H1 (cell line): ENCODE measurements at regions not wholly inside any gene's neighbourhood (a gene's known extent, or its start where the extent isn't known, plus 50 kb on each side); places are given as distances from the start of the nearest gene placed in this dataset.

ENCODE experiments used
- CTCF ChIA-PET: fragments of 300-600 bp; sonication (Branson Sonifier 250); formaldehyde crosslinking; loops from one replicate; lab custom pipeline; 2021; ENCODE audit not compliant: partially characterized antibody; lab: Charles Lee
- POLR2A ChIA-PET: fragments of 300-600 bp; sonication (Branson Sonifier 250); formaldehyde crosslinking; loops from one replicate; lab custom pipeline; 2021; ENCODE audit warnings: inconsistent platforms; ENCODE audit not compliant: partially characterized antibody; lab: Charles Lee
- DNase-seq, 2 experiments: peaks; one replicate each; pipeline versions ENCODE4 v3.0.0 to v3.0.0-alpha.2; 2010 to 2022; ENCODE audit warnings: low spot score in 2 of 2, low read depth in 1 of 2, mixed read lengths in 1 of 2
- FAIRE-seq: peaks from 2 replicates; lab custom pipeline; 2011; peaks lifted over from hg19 to GRCh38; lab: Jason Lieb, UNC
- H2AFZ ChIP-seq: 2 replicates; pipeline ENCODE4 v1.8.1; 2012; ENCODE audit warnings: low read length, inconsistent platforms
- H2AK5ac ChIP-seq: 2 replicates; pipeline ENCODE4 v1.6.1; 2013; ENCODE audit warnings: low read depth, low read length
- H2BK120ac ChIP-seq: replicated peaks from 2 replicates; pipeline ENCODE3; 2013; ENCODE audit warnings: low read depth, low read length, inconsistent platforms
- H2BK12ac ChIP-seq: 2 replicates; pipeline ENCODE4 v1.6.1; 2013; ENCODE audit warnings: low read depth, low read length
- H2BK15ac ChIP-seq: 2 replicates; pipeline ENCODE4 v1.6.1; 2013; ENCODE audit warnings: low read length
- H2BK20ac ChIP-seq: 2 replicates; pipeline ENCODE4 v1.6.1; 2013; ENCODE audit warnings: low read length
- H2BK5ac ChIP-seq: 2 replicates; pipeline ENCODE4 v1.6.1; 2013; ENCODE audit warnings: low read depth, low read length
- H3K14ac ChIP-seq: 2 replicates; pipeline ENCODE4 v1.6.1; 2013; ENCODE audit warnings: inconsistent platforms; ENCODE audit not compliant: insufficient read length
- H3K18ac ChIP-seq: 2 replicates; pipeline ENCODE4 v1.6.1; 2013; ENCODE audit warnings: low read length; ENCODE audit errors: extremely low read depth
- H3K23ac ChIP-seq: 2 replicates; pipeline ENCODE4 v1.6.1; 2013; ENCODE audit warnings: inconsistent platforms; ENCODE audit not compliant: insufficient read length
- H3K23me2 ChIP-seq: 2 replicates; pipeline ENCODE4 v1.6.1; 2013; ENCODE audit warnings: low read depth, low read length
- H3K27ac ChIP-seq: 2 replicates; pipeline ENCODE4 v1.6.1; 2011; ENCODE audit warnings: low read depth, low read length, inconsistent platforms
- H3K27me3 ChIP-seq, 4 experiments: replicated peaks in 1 of 4; 1 replicate in 1 of 4; 2 replicates in 3 of 4; pipeline versions ENCODE4 v1.6.1 to v1.8.1; 2011 to 2013; ENCODE audit warnings: low read length in 3 of 4, mild to moderate bottlenecking in 3 of 4, inconsistent platforms in 2 of 4, mixed read lengths in 2 of 4, moderate library complexity in 1 of 4; ENCODE audit not compliant: control insufficient read depth in 3 of 4, insufficient read depth in 3 of 4; ENCODE audit errors: extremely low read depth in 1 of 4
- H3K36me3 ChIP-seq, 4 experiments: 2 replicates each; pipeline versions ENCODE4 v1.6.1 to v1.8.1; 2011 to 2013; ENCODE audit warnings: mild to moderate bottlenecking in 4 of 4, low read length in 3 of 4, moderate library complexity in 2 of 4, control low read depth in 1 of 4, inconsistent platforms in 1 of 4; ENCODE audit not compliant: insufficient read depth in 4 of 4, control insufficient read depth in 2 of 4
- H3K4ac ChIP-seq: replicated peaks from 2 replicates; pipeline ENCODE3; 2013; ENCODE audit warnings: low read length, low read depth, mixed read lengths, inconsistent platforms; ENCODE audit not compliant: insufficient read length
- H3K4me1 ChIP-seq, 4 experiments: replicated peaks in 1 of 4; 1 replicate in 1 of 4; 2 replicates in 3 of 4; pipeline versions ENCODE4 v1.6.1 to v1.8.1; 2011 to 2013; ENCODE audit warnings: low read length in 3 of 4, inconsistent platforms in 2 of 4, mixed read lengths in 1 of 4; ENCODE audit not compliant: insufficient read depth in 4 of 4, control insufficient read depth in 3 of 4
- H3K4me2 ChIP-seq, 2 experiments: 2 replicates each; pipeline versions ENCODE4 v1.6.1 to v1.8.1; 2011 to 2013; ENCODE audit warnings: low read depth in 2 of 2, low read length in 2 of 2, control low read depth in 1 of 2, inconsistent platforms in 1 of 2, mild to moderate bottlenecking in 1 of 2; ENCODE audit not compliant: insufficient read depth in 1 of 2
- H3K4me3 ChIP-seq, 4 experiments: fragments of 200-600, 300-600 bp in 1 of 4; sonication (generic), shearing (Covaris generic), sonication (Bioruptor Twin) in 1 of 4; 2 replicates each; pipeline versions ENCODE4 v1.5.1 to v1.8.1; 2011 to 2016; ENCODE audit warnings: low read length in 4 of 4, low read depth in 3 of 4, control low read depth in 2 of 4, inconsistent platforms in 2 of 4, mild to moderate bottlenecking in 2 of 4, mixed read lengths in 1 of 4, moderate library complexity in 1 of 4; ENCODE audit not compliant: insufficient read depth in 2 of 4; ENCODE audit errors: extremely low read depth in 1 of 4
- H3K56ac ChIP-seq: replicated peaks from 2 replicates; pipeline ENCODE3; 2013; ENCODE audit warnings: low read depth, mild to moderate bottlenecking, mixed read lengths, low read length, inconsistent platforms; ENCODE audit not compliant: insufficient read length
- H3K79me1 ChIP-seq: 2 replicates; pipeline ENCODE4 v1.6.1; 2013; ENCODE audit warnings: low read depth, low read length, control low read depth
- H3K79me2 ChIP-seq, 2 experiments: 2 replicates each; pipeline versions ENCODE4 v1.6.1 to v1.8.1; 2012 to 2013; ENCODE audit warnings: low read length in 2 of 2, mild to moderate bottlenecking in 2 of 2, inconsistent platforms in 1 of 2; ENCODE audit not compliant: insufficient read depth in 2 of 2, control insufficient read depth in 1 of 2
- H3K9ac ChIP-seq, 4 experiments: replicated peaks in 1 of 4; 1 replicate in 1 of 4; 2 replicates in 3 of 4; pipeline versions ENCODE4 v1.6.1 to v1.8.1; 2011 to 2013; ENCODE audit warnings: low read depth in 3 of 4, low read length in 3 of 4, control low read depth in 2 of 4, mild to moderate bottlenecking in 2 of 4, moderate library complexity in 2 of 4, inconsistent platforms in 1 of 4; ENCODE audit errors: extremely low read depth in 1 of 4
- H3K9me3 ChIP-seq, 2 experiments: 2 replicates each; pipeline versions ENCODE4 v1.6.1 to v1.8.1; 2012 to 2013; ENCODE audit warnings: mild to moderate bottlenecking in 2 of 2, moderate library complexity in 2 of 2, control low read depth in 1 of 2, inconsistent platforms in 1 of 2, low read depth in 1 of 2, low read length in 1 of 2, mixed read lengths in 1 of 2; ENCODE audit not compliant: insufficient read depth in 2 of 2
- H4K20me1 ChIP-seq, 2 experiments: replicated peaks in 1 of 2; 2 replicates each; pipeline versions ENCODE3 to v1.8.1; 2011 to 2013; ENCODE audit warnings: inconsistent platforms in 2 of 2, low read length in 2 of 2, mild to moderate bottlenecking in 1 of 2; ENCODE audit not compliant: insufficient read depth in 2 of 2, control insufficient read depth in 1 of 2
- H4K5ac ChIP-seq: 2 replicates; pipeline ENCODE4 v1.6.1; 2013; ENCODE audit warnings: low read length, low read depth, mixed read lengths, inconsistent platforms; ENCODE audit not compliant: insufficient read length
- H4K8ac ChIP-seq: 2 replicates; pipeline ENCODE4 v1.8.0; 2013; ENCODE audit warnings: mild to moderate bottlenecking, moderate library complexity, low read length, inconsistent platforms; ENCODE audit not compliant: insufficient read depth; ENCODE audit errors: extremely low read depth
- H4K91ac ChIP-seq: replicated peaks from 2 replicates; pipeline ENCODE3; 2013; ENCODE audit warnings: low read length, mixed read lengths, inconsistent platforms; ENCODE audit not compliant: insufficient read length
- BCL11A ChIP-seq, 2 experiments: IDR thresholded peaks; one replicate each; pipeline ENCODE4 v1.6.1; 2011; ENCODE audit warnings: low read depth in 2 of 2, low read length in 2 of 2, mild to moderate bottlenecking in 2 of 2
- CBX5 ChIP-seq: fragments of 300-800, 300-1000 bp; sonication (generic); IDR thresholded peaks from 2 replicates; pipeline ENCODE4 v1.7.1; 2016; ENCODE audit warnings: antibody characterized with exemption, low read length, low read depth
- MAFK ChIP-seq: IDR thresholded peaks from 2 replicates; pipeline ENCODE4 v1.6.1; 2012; ENCODE audit warnings: low read depth, mild to moderate bottlenecking, improper control_type of control experiment, low read length
- POLR2A ChIP-seq, 2 experiments: IDR thresholded peaks; 1 replicate in 1 of 2; 2 replicates in 1 of 2; pipeline ENCODE4 v1.6.1; 2011; ENCODE audit warnings: low read depth in 2 of 2, low read length in 2 of 2, mild to moderate bottlenecking in 2 of 2; ENCODE audit errors: control extremely low read depth in 1 of 2
- RNF2 ChIP-seq: fragments of 200-900, 300-1000 bp; sonication (generic); IDR thresholded peaks from 2 replicates; pipeline ENCODE4 v1.7.1; 2016; ENCODE audit warnings: borderline replicate concordance, low read depth, mild to moderate bottlenecking, antibody characterized with exemption, low read length; ENCODE audit not compliant: poor library complexity, severe bottlenecking; ENCODE audit errors: missing control alignments
- SIN3A ChIP-seq, 2 experiments: IDR thresholded peaks in 1 of 2; conservative IDR thresholded peaks in 1 of 2; 2 replicates each; pipeline ENCODE4 v1.6.1; 2011 to 2012; ENCODE audit warnings: low read length in 2 of 2, improper control_type of control experiment in 1 of 2, low read depth in 1 of 2, mild to moderate bottlenecking in 1 of 2
- SUZ12 ChIP-seq: fragments of 200-600 bp; sonication (generic); IDR thresholded peaks from 2 replicates; pipeline ENCODE4 v1.6.1; 2012; ENCODE audit warnings: mild to moderate bottlenecking, inconsistent platforms, low read length, moderate library complexity, mixed read lengths
- TBP ChIP-seq: IDR thresholded peaks from 2 replicates; pipeline ENCODE4 v1.6.1; 2011; ENCODE audit warnings: low read depth, low read length, improper control_type of control experiment
- WGBS, 2 experiments: shearing (Covaris generic) in 1 of 2; methylation state at CpG; one replicate each; pipeline versions ENCODE4 v1.1.6 to v1.1.7; 2013 to 2015; ENCODE audit warnings: low lambda C conversion rate in 2 of 2, mixed read lengths in 2 of 2, inconsistent platforms in 1 of 2, low coverage in 1 of 2, missing lambda C conversion rate in 1 of 2; ENCODE audit not compliant: insufficient replicate concordance in 2 of 2, insufficient coverage in 1 of 2, insufficient read length in 1 of 2; ENCODE audit errors: extremely low coverage in 1 of 2, missing lambda C conversion rate in 1 of 2; 5-methylcytosine and 5-hydroxymethylcytosine counted together
- TF ChIP-seq, protein P1 (sequence below): IDR thresholded peaks from 2 replicates; pipeline ENCODE4 v1.6.1; 2012; ENCODE audit warnings: inconsistent platforms
- TF ChIP-seq, protein P2 (sequence below), 3 experiments: IDR thresholded peaks; 1 replicate in 2 of 3; 2 replicates in 1 of 3; pipeline versions ENCODE4 v1.5.1 to v1.6.1; 2011; ENCODE audit warnings: low read length in 3 of 3, mild to moderate bottlenecking in 3 of 3, inconsistent platforms in 2 of 3, low read depth in 1 of 3, moderate library complexity in 1 of 3; ENCODE audit not compliant: insufficient read depth in 1 of 3; ENCODE audit errors: control extremely low read depth in 1 of 3

DNA sequence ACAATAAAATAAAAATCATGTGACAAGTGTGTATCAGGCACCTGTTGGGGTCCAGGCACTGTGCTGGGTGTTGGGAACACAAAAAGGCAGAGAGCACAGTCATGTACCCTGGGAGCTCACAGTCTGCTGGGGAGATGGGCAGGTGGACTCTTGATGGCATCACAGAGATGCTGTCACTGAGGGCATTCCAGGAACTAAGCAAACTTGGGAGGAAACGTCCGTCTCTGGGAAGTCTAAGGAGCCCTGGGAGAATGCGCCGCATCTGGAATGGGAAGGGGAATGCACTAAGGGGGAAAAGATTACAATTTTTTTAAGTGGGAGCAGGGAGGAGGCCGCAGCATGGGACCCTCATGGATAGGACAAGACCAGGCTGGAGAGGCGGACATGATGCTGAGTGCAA is 80.9 kb upstream of the ZNF423 start:
- Histone ChIP-seq H3K56ac (no peak overlapping the region), H4K5ac (no peak overlapping the region), H3K27me3 (no peaks in the 10 kb centered on the region), H3K4ac (no peak overlapping the region), H2BK20ac (no peak overlapping the region), H4K20me1 (no peaks in the 10 kb centered on the region), H3K36me3 (no peaks in the 10 kb centered on the region), H3K9ac (no peak overlapping the region), H3K4me3 (no peak overlapping the region), H2AK5ac (no peak overlapping the region), H4K91ac (no peak overlapping the region), H3K23me2 (no peaks in the 10 kb centered on the region), H2AFZ (no peak overlapping the region), H2BK12ac (no peak overlapping the region), H3K9me3 (peaks cover 0 to 3% of the 10 kb centered on the region in 2 experiments; a peak in 1 of 4 replicates), H2BK15ac (no peak overlapping the region), H3K14ac (no peak overlapping the region), H3K23ac (no peak overlapping the region), H3K79me2 (no peaks in the 10 kb centered on the region), H3K4me2 (no peak overlapping the region), H2BK5ac (no peak overlapping the region), H3K79me1 (no peaks in the 10 kb centered on the region), H3K18ac (no peak overlapping the region), H2BK120ac (no peak overlapping the region), H3K4me1 (peaks cover 0 to 3% (median 1%) of the 10 kb centered on the region in 4 experiments; a peak in 3 of 7 replicates), H3K27ac (no peak overlapping the region), H4K8ac (no peak overlapping the region; the same call in 1 of the 2 replicates)
- ChIA-PET POLR2A (interaction anchor here (0.8 kb wide), 1 partner anchor 21 kb away, joined by 3 read pairs; no protein-coding TSS in a partner anchor), CTCF (interaction anchor here (1.0 to 1.4 kb wide), 3 partner anchors 9 to 21 kb away, joined by 3 to 5 read pairs (median 5); no protein-coding TSS in a partner anchor)
- DNase-seq (no peak), FAIRE-seq (no peak)
- WGBS, 2 experiments, result 83% methylated on average over 6 of the region's 6 CpGs; no CpG with 5 or more reads in 1 of the 2 experiments
- TF ChIP-seq MAFK (no peak), RNF2 (no peak), SIN3A (conservative IDR thresholded peaks at IDR 0.05 in 1 of 2, IDR thresholded peaks at IDR 0.05 in 1 of 2; ENCODE audit: low read depth in 1 of 2, low read length in 2 of 2) (no peak), SUZ12 (no peak), BCL11A (IDR thresholded peaks at IDR 0.05; ENCODE audit: low read depth in 2 of 2, low read length in 2 of 2) (no peak), TBP (no peak), CBX5 (no peak), POLR2A (IDR thresholded peaks at IDR 0.05; ENCODE audit: control extremely low read depth in 1 of 2, low read depth in 2 of 2, low read length in 2 of 2) (no peak)
- TF ChIP-seq, protein P1, sequence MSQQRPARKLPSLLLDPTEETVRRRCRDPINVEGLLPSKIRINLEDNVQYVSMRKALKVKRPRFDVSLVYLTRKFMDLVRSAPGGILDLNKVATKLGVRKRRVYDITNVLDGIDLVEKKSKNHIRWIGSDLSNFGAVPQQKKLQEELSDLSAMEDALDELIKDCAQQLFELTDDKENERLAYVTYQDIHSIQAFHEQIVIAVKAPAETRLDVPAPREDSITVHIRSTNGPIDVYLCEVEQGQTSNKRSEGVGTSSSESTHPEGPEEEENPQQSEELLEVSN, result no peak
- TF ChIP-seq, protein P2, sequence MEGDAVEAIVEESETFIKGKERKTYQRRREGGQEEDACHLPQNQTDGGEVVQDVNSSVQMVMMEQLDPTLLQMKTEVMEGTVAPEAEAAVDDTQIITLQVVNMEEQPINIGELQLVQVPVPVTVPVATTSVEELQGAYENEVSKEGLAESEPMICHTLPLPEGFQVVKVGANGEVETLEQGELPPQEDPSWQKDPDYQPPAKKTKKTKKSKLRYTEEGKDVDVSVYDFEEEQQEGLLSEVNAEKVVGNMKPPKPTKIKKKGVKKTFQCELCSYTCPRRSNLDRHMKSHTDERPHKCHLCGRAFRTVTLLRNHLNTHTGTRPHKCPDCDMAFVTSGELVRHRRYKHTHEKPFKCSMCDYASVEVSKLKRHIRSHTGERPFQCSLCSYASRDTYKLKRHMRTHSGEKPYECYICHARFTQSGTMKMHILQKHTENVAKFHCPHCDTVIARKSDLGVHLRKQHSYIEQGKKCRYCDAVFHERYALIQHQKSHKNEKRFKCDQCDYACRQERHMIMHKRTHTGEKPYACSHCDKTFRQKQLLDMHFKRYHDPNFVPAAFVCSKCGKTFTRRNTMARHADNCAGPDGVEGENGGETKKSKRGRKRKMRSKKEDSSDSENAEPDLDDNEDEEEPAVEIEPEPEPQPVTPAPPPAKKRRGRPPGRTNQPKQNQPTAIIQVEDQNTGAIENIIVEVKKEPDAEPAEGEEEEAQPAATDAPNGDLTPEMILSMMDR (IDR thresholded peaks at IDR 0.05; ENCODE audit: control extremely low read depth in 1 of 3, insufficient read depth in 1 of 3, low read depth in 1 of 3, low read length in 3 of 3), result no peak
